ENCODE measurements at regions not wholly inside any gene's neighbourhood (a gene's known extent, or its start where the extent isn't known, plus 50 kb on each side); places are given as distances from the start of the nearest gene placed in this dataset.

- DNase-seq: no peak
Observed at GRCh38 chr15:67006083-67007065, 59.0 kb upstream of the SMAD3 start.

GRCh38 chr15:67009576-67010569 is 55.5 kb upstream of the SMAD3 start:
- DNase-seq: no peak

GRCh38 chr15:67010898-67011616 is 54.3 kb upstream of the SMAD3 start:
- DNase-seq: no peak

GRCh38 chr15:67011617-67012005 is 53.8 kb upstream of the SMAD3 start:
- DNase-seq: no peak

- DNase-seq: no peak
Observed at GRCh38 chr15:67013696-67014095, 51.7 kb upstream of the SMAD3 start.

Data from NCI-H1417 treated with DMSO at 0.1 percent for 48 hours (cell line).